Osteoblast (primary cell): ENCODE measurements at regions not wholly inside any gene's neighbourhood (a gene's known extent, or its start where the extent isn't known, plus 50 kb on each side); places are given as distances from the start of the nearest gene placed in this dataset.

Experiments
- DNase-seq: peaks from one replicate; pipeline ENCODE4 v3.0.0; 2011; ENCODE audit warnings: low spot score, mixed read lengths; ENCODE audit not compliant: insufficient read length; ENCODE audit errors: missing footprints
- H2AFZ ChIP-seq: 2 replicates; pipeline ENCODE4 v1.6.0; 2011; ENCODE audit warnings: mild to moderate bottlenecking, low read length
- H3K27ac ChIP-seq: 2 replicates; pipeline ENCODE4 v1.5.1; 2011; ENCODE audit warnings: mild to moderate bottlenecking, low read depth, low read length, moderate library complexity
- H3K27me3 ChIP-seq: 2 replicates; pipeline ENCODE4 v1.6.0; 2012; ENCODE audit warnings: mild to moderate bottlenecking, control low read depth, inconsistent platforms, low read length, moderate library complexity; ENCODE audit not compliant: insufficient read depth
- H3K36me3 ChIP-seq: 2 replicates; pipeline ENCODE4 v1.5.1; 2011; ENCODE audit warnings: mild to moderate bottlenecking, low read length, control low read depth, moderate library complexity; ENCODE audit not compliant: insufficient read depth
- H3K4me1 ChIP-seq: 2 replicates; pipeline ENCODE4 v1.5.1; 2011; ENCODE audit warnings: mild to moderate bottlenecking, low read length, control low read depth, moderate library complexity; ENCODE audit not compliant: insufficient read depth
- H3K4me2 ChIP-seq: 2 replicates; pipeline ENCODE4 v1.6.0; 2011; ENCODE audit warnings: mild to moderate bottlenecking, low read length; ENCODE audit not compliant: insufficient read depth
- H3K4me3 ChIP-seq: fragments of 200-600 bp; sonication (generic); 3 replicates; pipeline ENCODE4 v1.5.1; 2012; ENCODE audit warnings: mild to moderate bottlenecking, low read length, inconsistent platforms; ENCODE audit not compliant: insufficient read depth
- H3K79me2 ChIP-seq: 2 replicates; pipeline ENCODE4 v1.6.0; 2012; ENCODE audit warnings: mild to moderate bottlenecking, low read length, control low read depth, inconsistent platforms; ENCODE audit not compliant: insufficient read depth
- H3K9me3 ChIP-seq: 2 replicates; pipeline ENCODE4 v1.5.1; 2011; ENCODE audit warnings: low read depth, low read length, control low read depth
- H4K20me1 ChIP-seq: 2 replicates; pipeline ENCODE4 v1.6.0; 2012; ENCODE audit warnings: mild to moderate bottlenecking, low read length, control low read depth; ENCODE audit not compliant: insufficient read depth
- CTCF ChIP-seq: IDR thresholded peaks from 2 replicates; pipeline ENCODE4 v1.5.1; 2011; ENCODE audit warnings: mild to moderate bottlenecking, low read depth, low read length, moderate library complexity; ENCODE audit errors: extremely low read depth

DNA sequence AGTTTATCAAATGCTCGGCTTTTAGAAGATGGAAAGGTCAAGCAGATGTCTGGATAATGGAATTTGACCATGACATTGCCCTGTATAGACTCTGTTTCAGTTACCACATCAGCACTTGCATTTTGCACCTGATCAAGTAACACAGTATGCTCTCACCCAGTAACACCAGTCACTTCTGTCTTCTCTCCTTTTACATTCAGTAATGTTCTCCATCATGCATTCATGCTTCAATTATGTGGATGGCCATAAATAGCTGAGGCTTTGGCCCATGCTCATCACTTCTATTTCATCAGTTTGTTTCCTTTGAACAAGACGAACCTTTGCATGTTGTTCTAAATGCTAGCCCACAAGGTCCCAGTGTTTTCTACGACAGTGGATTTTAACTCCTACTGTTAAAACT lies 322.9 kb upstream of the ACVR2A start:
- Histone ChIP-seq H4K20me1 (no peaks in the 10 kb centered on the region), H3K4me3 (no peak overlapping the region), H3K4me1 (no peaks in the 10 kb centered on the region), H3K9me3 (no peaks in the 10 kb centered on the region), H3K27me3 (no peaks in the 10 kb centered on the region), H2AFZ (no peak overlapping the region), H3K27ac (no peak overlapping the region), H3K36me3 (no peaks in the 10 kb centered on the region), H3K79me2 (no peaks in the 10 kb centered on the region), H3K4me2 (no peak overlapping the region)
- DNase-seq, result peak; percentile 69
- no peak for TF ChIP-seq CTCF

DNA sequence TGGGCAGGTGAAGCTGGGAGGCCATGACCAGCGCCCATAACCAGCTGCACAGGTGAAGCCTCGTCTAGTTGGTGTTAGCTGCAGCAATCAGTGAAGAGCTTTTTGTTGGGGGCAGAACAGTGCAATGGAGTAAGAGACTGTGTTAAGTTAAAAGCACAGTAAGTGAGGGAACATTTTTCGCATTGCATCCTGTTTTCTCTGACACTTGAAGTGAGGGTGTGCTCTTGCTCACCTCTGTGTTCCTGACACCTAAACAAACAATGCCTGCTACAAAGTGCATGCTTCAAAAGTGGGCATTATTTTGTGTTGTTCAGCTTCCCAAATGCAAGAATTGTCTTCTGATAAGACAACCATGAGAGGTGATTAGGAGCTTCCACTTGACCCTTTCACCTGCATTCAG lies 324.0 kb upstream of the ACVR2A start:
- Histone ChIP-seq H3K79me2 (no peaks in the 10 kb centered on the region), H3K9me3 (no peaks in the 10 kb centered on the region), H3K4me2 (no peak overlapping the region), H4K20me1 (no peaks in the 10 kb centered on the region), H3K27ac (no peak overlapping the region), H3K36me3 (no peaks in the 10 kb centered on the region), H2AFZ (no peak overlapping the region), H3K27me3 (no peaks in the 10 kb centered on the region), H3K4me3 (no peak overlapping the region), H3K4me1 (no peaks in the 10 kb centered on the region)
- no peak for DNase-seq
- no peak for TF ChIP-seq CTCF

GRCh38 chr2:147519178-147519577 lies 325.7 kb upstream of the ACVR2A start:
- no peak overlapping the region for H3K4me2 ChIP-seq
- no peak overlapping the region for H3K4me3 ChIP-seq
- no peaks in the 10 kb centered on the region for H4K20me1 ChIP-seq
- H3K4me1 ChIP-seq, result no peaks in the 10 kb centered on the region
- H2AFZ ChIP-seq, result no peak overlapping the region
- no peaks in the 10 kb centered on the region for H3K36me3 ChIP-seq
- no peak overlapping the region for H3K27ac ChIP-seq
- H3K9me3 ChIP-seq, result no peaks in the 10 kb centered on the region
- no peak for TF ChIP-seq CTCF
- H3K79me2 ChIP-seq, result no peaks in the 10 kb centered on the region
- no peak for DNase-seq
- H3K27me3 ChIP-seq, result no peaks in the 10 kb centered on the region

GRCh38 chr2:147515213-147515612 lies 329.6 kb upstream of the ACVR2A start:
- no peak overlapping the region for H3K27ac ChIP-seq
- H2AFZ ChIP-seq, result no peak overlapping the region
- no peak overlapping the region for H3K4me3 ChIP-seq
- H4K20me1 ChIP-seq, result no peaks in the 10 kb centered on the region
- H3K4me1 ChIP-seq, result no peaks in the 10 kb centered on the region
- no peaks in the 10 kb centered on the region for H3K27me3 ChIP-seq
- TF ChIP-seq CTCF, result no peak
- H3K9me3 ChIP-seq, result no peaks in the 10 kb centered on the region
- no peak for DNase-seq
- no peaks in the 10 kb centered on the region for H3K79me2 ChIP-seq
- no peaks in the 10 kb centered on the region for H3K36me3 ChIP-seq
- no peak overlapping the region for H3K4me2 ChIP-seq
